ENCODE measurements at regions not wholly inside any gene's neighbourhood (a gene's known extent, or its start where the extent isn't known, plus 50 kb on each side); places are given as distances from the start of the nearest gene placed in this dataset.

GRCh38 chr3:74443102-74443501 is 171.4 kb downstream of the CNTN3 start:
- TF ChIP-seq EZH2 (IDR thresholded peaks at IDR 0.05; ENCODE audit: insufficient read depth, poor library complexity, severe bottlenecking) (no peak), EZH2phosphoT487 (IDR thresholded peaks at IDR 0.05; ENCODE audit: insufficient read depth, low read depth) (no peak)

Measured in GM23248 (cell line).